Endothelial cell of umbilical vein (primary cell): ENCODE measurements at regions not wholly inside any gene's neighbourhood (a gene's known extent, or its start where the extent isn't known, plus 50 kb on each side); places are given as distances from the start of the nearest gene placed in this dataset.

Experiments
- BruUV-seq: library from RNA; stranded (reverse); fragments of 400-500 nt; replicated peaks from 2 replicates; lab custom pipeline; 2021; lab: Mats Ljungman, UMichigan
- CTCF ChIA-PET: fragments of 300-600, 350-600 bp; sonication (Branson Sonifier 250); formaldehyde crosslinking; loops from one replicate; lab custom pipeline; 2021; ENCODE audit warnings: antibody characterized with exemption, inconsistent platforms; lab: Charles Lee
- POLR2A ChIA-PET: fragments of 300-600, 350-600 bp; sonication (Branson Sonifier 250); formaldehyde crosslinking; loops from one replicate; lab custom pipeline; 2021; ENCODE audit warnings: antibody characterized with exemption, inconsistent platforms; lab: Charles Lee
- DNase-seq: peaks from one replicate; pipeline ENCODE4 v3.0.0-alpha.2; 2011; ENCODE audit warnings: low read depth, low spot score
- FAIRE-seq: peaks from 2 replicates; lab custom pipeline; 2011; peaks lifted over from hg19 to GRCh38; lab: Jason Lieb, UNC
- H2AFZ ChIP-seq: 2 replicates; pipeline ENCODE4 v1.6.0; 2012; ENCODE audit warnings: low read depth, low read length, control low read depth, inconsistent platforms
- H3K27ac ChIP-seq: 2 replicates; pipeline ENCODE4 v1.5.1; 2011; ENCODE audit warnings: low read depth, mild to moderate bottlenecking, control low read depth, low read length, moderate library complexity; ENCODE audit not compliant: insufficient read depth
- H3K27me3 ChIP-seq, 2 experiments: 2 replicates each; pipeline versions ENCODE4 v1.6.0 to v1.6.1; 2011; ENCODE audit warnings: low read length in 2 of 2, mixed read lengths in 1 of 2; ENCODE audit not compliant: control insufficient read depth in 2 of 2, insufficient read depth in 2 of 2
- H3K36me3 ChIP-seq, 2 experiments: 2 replicates in 1 of 2; 3 replicates in 1 of 2; pipeline ENCODE4 v1.5.1; 2011; ENCODE audit warnings: low read length in 2 of 2, mild to moderate bottlenecking in 1 of 2, moderate library complexity in 1 of 2; ENCODE audit not compliant: control insufficient read depth in 2 of 2, insufficient read depth in 2 of 2; ENCODE audit errors: extremely low read depth in 1 of 2
- H3K4me1 ChIP-seq: 3 replicates; pipeline ENCODE4 v1.5.1; 2011; ENCODE audit warnings: mild to moderate bottlenecking, low read length; ENCODE audit not compliant: control insufficient read depth, insufficient read depth; ENCODE audit errors: extremely low read depth
- H3K4me2 ChIP-seq: 2 replicates; pipeline ENCODE4 v1.6.1; 2011; ENCODE audit warnings: low read length, control low read depth, mixed read lengths; ENCODE audit not compliant: insufficient read depth
- H3K4me3 ChIP-seq, 3 experiments: fragments of 200-600 bp in 1 of 3; sonication (generic), shearing (Covaris generic) in 1 of 3; replicated peaks in 1 of 3; 2 replicates each; pipeline ENCODE4 v1.5.1; 2011 to 2016; ENCODE audit warnings: control low read depth in 3 of 3, low read length in 3 of 3, mild to moderate bottlenecking in 2 of 3, inconsistent platforms in 1 of 3, low read depth in 1 of 3, moderate library complexity in 1 of 3; ENCODE audit not compliant: insufficient read depth in 1 of 3
- H3K79me2 ChIP-seq: 2 replicates; pipeline ENCODE4 v1.6.0; 2012; ENCODE audit warnings: low read length, inconsistent platforms; ENCODE audit not compliant: control insufficient read depth, insufficient read depth
- H3K9ac ChIP-seq: replicated peaks from 2 replicates; pipeline ENCODE3; 2011; ENCODE audit warnings: low read length, control low read depth; ENCODE audit not compliant: insufficient read depth; ENCODE audit errors: extremely low read depth
- H3K9me1 ChIP-seq: replicated peaks from 3 replicates; pipeline ENCODE4 v1.6.0; 2011; ENCODE audit warnings: mild to moderate bottlenecking, low read length; ENCODE audit not compliant: control insufficient read depth, insufficient read depth; ENCODE audit errors: extremely low read depth
- H3K9me3 ChIP-seq: replicated peaks from 2 replicates; pipeline ENCODE4 v1.5.1; 2012; ENCODE audit warnings: low read length, inconsistent platforms; ENCODE audit not compliant: control insufficient read depth, insufficient read depth
- H4K20me1 ChIP-seq: replicated peaks from 2 replicates; pipeline ENCODE3; 2011; ENCODE audit warnings: mild to moderate bottlenecking, low read length; ENCODE audit not compliant: control insufficient read depth, insufficient read depth; ENCODE audit errors: extremely low read depth
- EZH2 ChIP-seq: IDR thresholded peaks from 2 replicates; pipeline ENCODE4 v1.6.1; 2012; ENCODE audit warnings: borderline replicate concordance, low read depth, mild to moderate bottlenecking, moderate library complexity, low read length, inconsistent platforms; ENCODE audit not compliant: severe bottlenecking
- FOS ChIP-seq: IDR thresholded peaks from 2 replicates; pipeline ENCODE4 v1.6.1; 2011; ENCODE audit warnings: mild to moderate bottlenecking, low read length, moderate library complexity, borderline replicate concordance; ENCODE audit not compliant: insufficient read depth
- GATA2 ChIP-seq: IDR thresholded peaks from 2 replicates; pipeline ENCODE4 v1.7.0; 2011; ENCODE audit warnings: low read depth, mild to moderate bottlenecking, moderate library complexity, mixed read lengths, low read length; ENCODE audit not compliant: insufficient read length, insufficient read depth
- JUN ChIP-seq: IDR thresholded peaks from 2 replicates; pipeline ENCODE4 v1.6.1; 2011; ENCODE audit warnings: borderline replicate concordance, low read depth; ENCODE audit not compliant: insufficient read length, insufficient read depth
- MYC ChIP-seq: IDR thresholded peaks from one replicate; pipeline ENCODE4 v1.6.1; 2011; ENCODE audit warnings: mild to moderate bottlenecking, low read depth, low read length
- POLR2A ChIP-seq: IDR thresholded peaks from 2 replicates; pipeline ENCODE4 v1.6.1; 2012; ENCODE audit warnings: low read depth, mild to moderate bottlenecking, control low read depth, low read length
- POLR2AphosphoS5 ChIP-seq: IDR thresholded peaks from 2 replicates; pipeline ENCODE4 v1.6.1; 2012; ENCODE audit warnings: low read depth, mild to moderate bottlenecking, control low read depth, low read length, moderate library complexity; ENCODE audit not compliant: insufficient read depth
- dilution Hi-C: fragments of 300-500 bp; cut with MboI; formaldehyde crosslinking; loops from one replicate; pipeline ENCODE4 v1.15.0; 2019; ENCODE audit warnings: low sequenced_read_pairs; ENCODE audit not compliant: extremely low pct_ligation_motif_present
- intact Hi-C: fragments of 100-400 bp; cut with micrococcal nuclease; formaldehyde crosslinking; loops from one replicate; pipeline ENCODE4 v1.10.0; 2022
- TF ChIP-seq, protein P1 (sequence below), 2 donors: IDR thresholded peaks; 1 replicate in 1 of 2; 2 replicates in 1 of 2; pipeline ENCODE4 v1.5.1; 2011; ENCODE audit warnings: low read length in 2 of 2, mild to moderate bottlenecking in 2 of 2, moderate library complexity in 2 of 2, control low read depth in 1 of 2, inconsistent platforms in 1 of 2, low read depth in 1 of 2; ENCODE audit not compliant: insufficient read depth in 1 of 2; ENCODE audit errors: extremely low read depth in 1 of 2
- TF ChIP-seq, protein P2 (sequence below): IDR thresholded peaks from 2 replicates; pipeline ENCODE4 v1.6.1; 2011; ENCODE audit not compliant: insufficient read depth, insufficient read length

DNA sequence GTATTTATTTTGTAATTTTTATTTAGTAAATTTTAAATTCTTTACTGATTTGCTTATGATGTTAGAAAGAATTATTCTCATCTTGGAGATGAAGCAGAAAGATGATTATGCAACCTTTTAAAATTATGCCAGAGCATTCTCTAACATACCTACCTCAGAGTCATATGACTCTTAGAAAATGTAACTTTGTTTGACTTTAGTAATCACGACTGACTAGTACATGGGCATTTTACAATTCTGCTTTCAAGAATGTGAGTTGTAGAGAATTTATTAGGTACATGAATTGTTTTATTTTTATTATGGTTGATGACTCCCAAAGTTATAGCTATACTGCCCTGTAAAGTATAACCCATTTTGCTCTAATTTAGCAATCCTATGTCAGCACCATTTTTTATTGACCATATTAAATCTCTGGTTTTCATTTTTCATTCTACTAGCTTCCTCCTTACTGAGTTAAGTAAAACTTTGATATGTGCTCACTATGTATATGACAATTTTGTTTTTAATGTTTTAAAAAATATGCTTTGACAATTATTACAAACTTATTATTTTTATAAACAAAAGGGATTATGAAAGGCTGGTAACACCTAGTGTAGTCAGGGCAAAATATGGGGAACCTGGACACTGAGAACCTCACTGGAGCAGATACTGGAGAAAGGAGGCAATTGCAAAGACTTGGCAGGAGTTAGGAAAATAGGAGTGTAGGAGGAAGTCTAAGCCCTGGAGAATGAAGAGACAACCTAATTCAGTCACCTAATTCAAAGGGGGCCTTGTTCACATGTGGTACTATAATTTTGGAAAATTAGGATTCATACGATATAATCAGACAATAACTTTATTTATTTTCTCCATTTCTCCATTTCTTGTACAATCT, 249.7 kb upstream of the DAB2 start:
- Histone ChIP-seq H3K27ac (no peak overlapping the region), H3K79me2 (no peaks in the 10 kb centered on the region), H3K4me3 (no peak overlapping the region), H3K4me2 (no peak overlapping the region), H2AFZ (no peak overlapping the region), H3K9me1 (no peaks in the 10 kb centered on the region), H3K4me1 (no peaks in the 10 kb centered on the region), H3K36me3 (no peaks in the 10 kb centered on the region), H3K9me3 (no peaks in the 10 kb centered on the region), H3K9ac (no peak overlapping the region), H4K20me1 (no peaks in the 10 kb centered on the region), H3K27me3 (no peaks in the 10 kb centered on the region)
- DNase-seq (no peak), FAIRE-seq (no peak)
- dilution Hi-C loops = no loop called here
- intact Hi-C loops = no loop called here
- no peak for TF ChIP-seq EZH2
- TF ChIP-seq POLR2A = no peak
- TF ChIP-seq, protein P1, sequence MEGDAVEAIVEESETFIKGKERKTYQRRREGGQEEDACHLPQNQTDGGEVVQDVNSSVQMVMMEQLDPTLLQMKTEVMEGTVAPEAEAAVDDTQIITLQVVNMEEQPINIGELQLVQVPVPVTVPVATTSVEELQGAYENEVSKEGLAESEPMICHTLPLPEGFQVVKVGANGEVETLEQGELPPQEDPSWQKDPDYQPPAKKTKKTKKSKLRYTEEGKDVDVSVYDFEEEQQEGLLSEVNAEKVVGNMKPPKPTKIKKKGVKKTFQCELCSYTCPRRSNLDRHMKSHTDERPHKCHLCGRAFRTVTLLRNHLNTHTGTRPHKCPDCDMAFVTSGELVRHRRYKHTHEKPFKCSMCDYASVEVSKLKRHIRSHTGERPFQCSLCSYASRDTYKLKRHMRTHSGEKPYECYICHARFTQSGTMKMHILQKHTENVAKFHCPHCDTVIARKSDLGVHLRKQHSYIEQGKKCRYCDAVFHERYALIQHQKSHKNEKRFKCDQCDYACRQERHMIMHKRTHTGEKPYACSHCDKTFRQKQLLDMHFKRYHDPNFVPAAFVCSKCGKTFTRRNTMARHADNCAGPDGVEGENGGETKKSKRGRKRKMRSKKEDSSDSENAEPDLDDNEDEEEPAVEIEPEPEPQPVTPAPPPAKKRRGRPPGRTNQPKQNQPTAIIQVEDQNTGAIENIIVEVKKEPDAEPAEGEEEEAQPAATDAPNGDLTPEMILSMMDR (IDR thresholded peaks at IDR 0.05; ENCODE audit: extremely low read depth in 1 of 2, insufficient read depth in 1 of 2, low read depth in 1 of 2, low read length in 2 of 2) = no peak
- TF ChIP-seq GATA2 = no peak
- no peak for TF ChIP-seq POLR2AphosphoS5
- TF ChIP-seq, protein P2, sequence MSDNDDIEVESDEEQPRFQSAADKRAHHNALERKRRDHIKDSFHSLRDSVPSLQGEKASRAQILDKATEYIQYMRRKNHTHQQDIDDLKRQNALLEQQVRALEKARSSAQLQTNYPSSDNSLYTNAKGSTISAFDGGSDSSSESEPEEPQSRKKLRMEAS = no peak
- TF ChIP-seq JUN = no peak
- TF ChIP-seq FOS = no peak
- TF ChIP-seq MYC = no peak
- ChIA-PET POLR2A (no interaction called here), CTCF (no interaction called here)
- BruUV-seq = no TSS peak
